Adrenal gland (tissue), 9 donors: ENCODE measurements at regions not wholly inside any gene's neighbourhood (a gene's known extent, or its start where the extent isn't known, plus 50 kb on each side); places are given as distances from the start of the nearest gene placed in this dataset.

ENCODE experiments used
- DNase-seq, 7 donors: peaks; one replicate each; pipeline ENCODE4 v3.0.0-alpha.2; 2019 to 2020
- H3K27ac ChIP-seq, 5 donors: fragments of 200-600 bp; sonication (generic) in 4 of 5; 1 replicate in 3 of 5; 2 replicates in 2 of 5; pipeline versions ENCODE4 v1.5.1 to v1.8.0; 2016 to 2020; ENCODE audit warnings: mild to moderate bottlenecking in 1 of 5
- H3K27me3 ChIP-seq: fragments of 200-600 bp; 2 replicates; pipeline ENCODE4 v1.8.0; 2021
- H3K36me3 ChIP-seq, 2 donors: fragments of 200-600 bp; replicated peaks in 1 of 2; 1 replicate in 1 of 2; 2 replicates in 1 of 2; pipeline versions ENCODE4 v1.5.1 to v1.8.0; 2018 to 2022
- H3K4me1 ChIP-seq, 2 donors: fragments of 200-600 bp; replicated peaks in 1 of 2; 1 replicate in 1 of 2; 2 replicates in 1 of 2; pipeline versions ENCODE4 v1.5.1 to v1.8.0; 2018 to 2021
- H3K4me3 ChIP-seq, 4 donors: fragments of 200-600 bp; sonication (generic) in 3 of 4; one replicate each; pipeline ENCODE4 v1.5.1; 2016 to 2018
- H3K9me3 ChIP-seq, 3 donors: fragments of 200-600 bp; sonication (generic) in 1 of 3; replicated peaks in 1 of 3; 1 replicate in 2 of 3; 2 replicates in 1 of 3; pipeline versions ENCODE4 v1.5.1 to v1.8.0; 2016 to 2021
- POLR2A ChIP-seq, 2 donors: fragments of 450-650 bp; IDR thresholded peaks; one replicate each; pipeline ENCODE4 v1.6.1; 2017; ENCODE audit warnings: antibody characterized with exemption in 2 of 2, mild to moderate bottlenecking in 2 of 2, moderate library complexity in 1 of 2
- WGBS, 4 donors: extraction: QIAGEN DNeasy Blood & Tissue Kit in 2 of 4; methylation state at CpG; one replicate each; pipeline versions ENCODE4 v1.1.5 to v1.1.7; 2013 to 2017; 5-methylcytosine and 5-hydroxymethylcytosine counted together
- intact Hi-C, 2 donors: fragments of 100-400 bp; cut with DNase I; formaldehyde crosslinking; loops; one replicate each; pipeline versions ENCODE4 v1.14.1 to v1.15.0; 2022 to 2023
- TF ChIP-seq, protein P1 (sequence below), 6 experiments: fragments of 450-650 bp in 4 of 6; fragments of 200-600 bp in 2 of 6; sonication (generic) in 1 of 6; IDR thresholded peaks; 1 replicate in 5 of 6; 2 replicates in 1 of 6; pipeline versions ENCODE4 v1.5.1 to v1.8.0; 2016 to 2021; ENCODE audit warnings: antibody characterized with exemption in 6 of 6, mild to moderate bottlenecking in 2 of 6, moderate library complexity in 1 of 6
- donor health status: healthy with polysubstance abuse.
- donor health status: Bipolar disorder and iron deficiency.
- donor health status: DM: yes; HTN: yes; CAD: no.
- donor health status: DM: no; HTN: no; CAD: no.
- donor health status: DM: no; HTN: no; CAD: no.

DNA sequence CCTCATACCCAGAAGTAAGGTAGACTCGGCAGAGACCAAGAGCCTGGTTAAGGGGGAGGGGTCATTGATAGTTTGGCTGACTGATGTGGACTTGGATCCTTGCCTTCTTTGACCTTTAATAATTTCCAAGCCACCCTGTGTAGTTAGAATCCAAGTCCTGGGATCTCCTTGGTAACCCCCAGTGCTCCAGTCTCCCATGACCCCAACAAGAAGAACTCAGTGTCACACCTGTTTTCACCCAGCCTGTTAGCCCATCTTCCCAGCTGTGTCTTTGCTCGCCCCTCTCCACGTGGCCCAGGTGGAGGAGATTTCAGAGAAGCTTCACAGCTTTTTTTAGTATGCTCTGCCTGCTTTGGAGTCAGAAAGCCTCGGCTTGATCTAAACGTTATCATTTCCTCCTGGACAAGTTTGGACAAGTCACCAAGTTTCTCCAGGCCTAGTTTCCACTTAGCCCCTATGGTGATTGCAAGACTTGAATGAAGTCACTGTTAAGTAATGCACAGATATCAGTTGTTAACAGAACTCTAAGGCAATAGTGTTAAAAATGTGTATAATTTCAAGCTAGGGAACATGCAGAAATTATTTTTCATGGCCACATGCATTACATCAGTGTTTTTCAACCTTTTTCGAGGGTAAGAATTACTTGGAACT, 170.0 kb downstream of the TMEM38B start:
- Histone ChIP-seq H3K9me3 (no peaks in the 10 kb centered on the region), H3K27me3 (no peaks in the 10 kb centered on the region), H3K4me3 (no peak overlapping the region), H3K27ac (no peak overlapping the region), H3K4me1 (no peaks in the 10 kb centered on the region), H3K36me3 (no peaks in the 10 kb centered on the region)
- intact Hi-C loops = no loop called here
- 75 to 79% (median 78%) methylated on average over 6 of the region's 6 CpGs for WGBS, 4 donors
- DNase-seq = no peak
- TF ChIP-seq, protein P1, sequence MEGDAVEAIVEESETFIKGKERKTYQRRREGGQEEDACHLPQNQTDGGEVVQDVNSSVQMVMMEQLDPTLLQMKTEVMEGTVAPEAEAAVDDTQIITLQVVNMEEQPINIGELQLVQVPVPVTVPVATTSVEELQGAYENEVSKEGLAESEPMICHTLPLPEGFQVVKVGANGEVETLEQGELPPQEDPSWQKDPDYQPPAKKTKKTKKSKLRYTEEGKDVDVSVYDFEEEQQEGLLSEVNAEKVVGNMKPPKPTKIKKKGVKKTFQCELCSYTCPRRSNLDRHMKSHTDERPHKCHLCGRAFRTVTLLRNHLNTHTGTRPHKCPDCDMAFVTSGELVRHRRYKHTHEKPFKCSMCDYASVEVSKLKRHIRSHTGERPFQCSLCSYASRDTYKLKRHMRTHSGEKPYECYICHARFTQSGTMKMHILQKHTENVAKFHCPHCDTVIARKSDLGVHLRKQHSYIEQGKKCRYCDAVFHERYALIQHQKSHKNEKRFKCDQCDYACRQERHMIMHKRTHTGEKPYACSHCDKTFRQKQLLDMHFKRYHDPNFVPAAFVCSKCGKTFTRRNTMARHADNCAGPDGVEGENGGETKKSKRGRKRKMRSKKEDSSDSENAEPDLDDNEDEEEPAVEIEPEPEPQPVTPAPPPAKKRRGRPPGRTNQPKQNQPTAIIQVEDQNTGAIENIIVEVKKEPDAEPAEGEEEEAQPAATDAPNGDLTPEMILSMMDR (IDR thresholded peaks at IDR 0.05) = no peak
- no peak for TF ChIP-seq POLR2A (IDR thresholded peaks at IDR 0.05)

DNA sequence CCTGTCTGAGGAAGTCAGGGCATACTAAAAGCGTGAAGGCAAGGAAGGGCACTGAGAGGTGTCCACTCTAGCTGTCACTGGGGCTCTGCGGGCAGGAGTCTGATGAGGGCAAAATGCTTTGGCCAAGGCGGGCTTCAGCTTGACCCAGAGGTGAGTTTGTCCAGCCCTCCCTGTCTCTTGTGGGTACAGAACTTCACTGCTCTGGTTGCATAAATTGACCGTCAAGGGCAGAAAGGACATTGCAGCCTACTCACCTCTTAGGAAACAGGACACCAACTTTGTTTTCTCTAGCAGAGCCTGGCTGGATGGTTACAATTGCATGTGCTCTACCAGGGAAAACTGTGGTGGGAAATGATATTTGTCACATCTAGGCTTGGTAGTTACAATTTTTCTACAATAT, 170.9 kb downstream of the TMEM38B start:
- no peaks in the 10 kb centered on the region for H3K27me3 ChIP-seq
- no peaks in the 10 kb centered on the region for H3K36me3 ChIP-seq
- WGBS, 4 donors = 82 to 88% (median 83%) methylated on average over 4 of the region's 4 CpGs
- intact Hi-C loops = no loop called here
- no peak overlapping the region for H3K27ac ChIP-seq
- DNase-seq = no peak
- H3K4me3 ChIP-seq = no peak overlapping the region
- no peaks in the 10 kb centered on the region for H3K4me1 ChIP-seq
- H3K9me3 ChIP-seq = no peaks in the 10 kb centered on the region
- TF ChIP-seq, protein P1 (IDR thresholded peaks at IDR 0.05) = no peak
- TF ChIP-seq POLR2A (IDR thresholded peaks at IDR 0.05) = no peak

- no peaks in the 10 kb centered on the region for H3K27me3 ChIP-seq
- H3K4me3 ChIP-seq = no peak overlapping the region
- TF ChIP-seq, protein P1 (IDR thresholded peaks at IDR 0.05) = no peak
- TF ChIP-seq POLR2A (IDR thresholded peaks at IDR 0.05) = no peak
- H3K4me1 ChIP-seq = no peaks in the 10 kb centered on the region
- H3K36me3 ChIP-seq = no peaks in the 10 kb centered on the region
- intact Hi-C loops = no loop called here
- no peak for DNase-seq
- H3K9me3 ChIP-seq = no peaks in the 10 kb centered on the region
- 55 to 70% (median 63%) methylated on average over 2 of the region's 2 CpGs for WGBS, 4 donors
- no peak overlapping the region for H3K27ac ChIP-seq
These were observed 177.2 kb downstream of the TMEM38B start for GRCh38 chr9:105871540-105871939.

- no peak overlapping the region for H3K27ac ChIP-seq
- no peaks in the 10 kb centered on the region for H3K4me1 ChIP-seq
- H3K27me3 ChIP-seq = no peaks in the 10 kb centered on the region
- DNase-seq = no peak
- intact Hi-C loops = no loop called here
- H3K9me3 ChIP-seq = no peaks in the 10 kb centered on the region
- WGBS, 4 donors = 79 to 91% (median 83%) methylated on average over 3 of the region's 3 CpGs
- H3K4me3 ChIP-seq = no peak overlapping the region
- TF ChIP-seq POLR2A (IDR thresholded peaks at IDR 0.05) = no peak
- TF ChIP-seq, protein P1 (IDR thresholded peaks at IDR 0.05) = no peak
- no peaks in the 10 kb centered on the region for H3K36me3 ChIP-seq
These were observed 179.5 kb downstream of the TMEM38B start for GRCh38 chr9:105873801-105874200.
